Hypothalamus (tissue), 51 donors: ENCODE measurements at regions not wholly inside any gene's neighbourhood (a gene's known extent, or its start where the extent isn't known, plus 50 kb on each side); places are given as distances from the start of the nearest gene placed in this dataset.
"Not testable (repeated sequence)": the region's sequence is repeated elsewhere in the genome, so short reads cannot be mapped to it uniquely, and the experiment has no call there.

Source experiments
- DNase-seq, 51 donors: peaks; one replicate each; lab custom pipeline; 2025; lab: John Stamatoyannopoulos, UW

DNA sequence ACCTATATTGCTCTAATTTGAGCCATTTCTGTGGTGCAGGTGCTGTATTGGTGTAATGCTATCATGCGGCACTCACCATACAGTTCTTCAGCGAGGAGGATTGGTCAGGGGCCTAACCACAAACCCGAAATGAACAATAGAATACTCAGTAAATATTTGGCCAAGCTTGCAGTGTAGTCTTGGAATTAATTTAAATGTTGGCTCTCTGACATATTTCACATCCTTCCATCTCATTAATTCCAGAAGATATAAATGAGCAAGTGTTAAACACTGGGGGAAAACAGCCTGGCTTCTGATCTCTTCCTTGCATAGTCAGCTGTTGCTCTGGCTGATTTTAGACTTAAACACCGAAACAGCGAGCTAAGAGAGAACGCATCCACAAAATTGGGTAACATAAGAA, 663.1 kb upstream of the GHITM start:
- DNase-seq = no peak

GRCh38 chr10:83489161-83489560, 650.1 kb upstream of the GHITM start:
- DNase-seq = no peak

DNA sequence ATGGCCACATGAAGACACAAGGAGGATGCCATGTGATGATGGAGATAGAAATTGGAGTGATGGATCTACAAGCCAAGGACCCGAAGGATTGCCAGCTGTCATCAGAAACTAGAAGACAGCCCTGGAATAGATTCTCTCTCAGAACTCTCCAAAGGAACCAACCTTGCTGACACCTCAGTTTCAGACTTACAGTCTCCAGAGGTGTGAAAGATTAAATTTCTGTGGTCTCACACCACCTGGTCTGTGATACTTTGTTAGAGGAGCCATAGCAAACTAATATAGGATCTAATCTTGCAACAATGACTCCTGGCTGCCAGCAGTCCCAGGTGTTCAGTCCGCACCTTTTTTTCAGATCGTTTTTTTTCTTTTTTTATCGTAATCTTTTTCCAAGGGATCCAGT, 647.3 kb upstream of the GHITM start:
- DNase-seq = no peak

- DNase-seq = no peak
These were observed 626.6 kb upstream of the GHITM start for GRCh38 chr10:83512681-83513080.

GRCh38 chr10:83515001-83515400, 624.3 kb upstream of the GHITM start:
- no peak for DNase-seq

DNA sequence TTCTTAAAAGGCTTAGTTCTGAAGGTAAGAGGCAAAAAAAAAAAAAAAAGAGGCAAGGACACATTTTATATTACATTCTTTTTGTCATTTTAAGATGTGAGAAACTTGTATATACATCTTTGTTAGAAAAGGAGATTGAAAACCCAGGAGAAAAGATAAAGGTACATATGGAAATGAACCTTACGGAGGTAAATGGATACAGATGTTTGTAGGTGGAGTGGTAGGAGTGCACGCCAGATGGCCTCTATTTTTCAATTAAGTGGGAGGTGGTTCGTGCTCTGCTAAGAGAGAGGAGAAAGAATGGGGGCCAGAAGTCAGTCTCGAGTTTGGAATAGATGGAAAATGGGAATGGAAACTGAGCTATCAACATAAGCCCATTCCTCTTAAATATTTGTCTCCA, 622.5 kb upstream of the GHITM start:
- no peak for DNase-seq

DNA sequence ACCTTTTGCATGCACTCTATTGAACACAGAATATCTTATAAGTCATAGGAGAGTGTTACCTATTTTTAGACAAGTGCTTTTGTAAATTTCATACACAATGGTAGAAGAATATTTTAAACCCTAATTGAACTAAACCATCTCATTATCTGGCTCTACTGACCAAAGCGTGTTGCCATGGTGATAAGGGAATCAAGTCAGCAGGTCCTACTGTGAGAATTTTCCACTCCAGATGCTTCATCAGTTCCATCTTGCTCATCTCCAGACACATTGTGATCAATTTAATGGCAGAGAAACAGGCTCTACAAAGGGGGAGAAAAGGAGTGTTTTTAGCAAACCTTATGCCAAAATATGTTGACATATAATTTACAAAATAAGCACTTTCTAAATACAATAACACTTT, 621.9 kb upstream of the GHITM start:
- no peak for DNase-seq

GRCh38 chr10:83518779-83519178, 620.5 kb upstream of the GHITM start:
- DNase-seq = no peak

- not testable (repeated sequence) for DNase-seq
These were observed 618.9 kb upstream of the GHITM start for GRCh38 chr10:83520386-83520785.

GRCh38 chr10:83522456-83522855, 616.9 kb upstream of the GHITM start:
- DNase-seq = no peak

DNA sequence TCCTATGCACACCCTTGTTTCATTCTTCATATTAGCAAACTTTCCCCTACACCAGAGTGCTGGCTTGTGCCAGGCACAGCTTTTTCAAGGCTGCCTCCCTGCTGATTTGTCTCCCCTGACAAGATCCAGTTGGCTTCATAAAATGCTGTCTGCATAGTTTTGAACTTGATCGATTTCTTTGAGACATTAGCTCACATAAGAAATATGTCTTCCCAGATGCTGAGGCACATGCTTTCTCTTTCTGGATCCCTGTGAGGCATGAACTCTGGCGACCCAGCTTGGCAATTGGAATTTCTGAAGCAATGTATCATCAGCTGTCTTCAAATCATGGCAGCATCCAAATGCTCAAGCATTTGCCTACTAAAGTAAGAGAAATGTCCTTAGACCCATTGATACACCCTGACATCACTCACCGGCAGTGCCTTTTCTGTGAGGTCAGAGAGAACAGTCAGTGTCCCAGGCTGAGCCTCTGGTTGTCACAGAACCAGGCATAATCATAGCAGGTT, 616.4 kb upstream of the GHITM start:
- no peak for DNase-seq

DNA sequence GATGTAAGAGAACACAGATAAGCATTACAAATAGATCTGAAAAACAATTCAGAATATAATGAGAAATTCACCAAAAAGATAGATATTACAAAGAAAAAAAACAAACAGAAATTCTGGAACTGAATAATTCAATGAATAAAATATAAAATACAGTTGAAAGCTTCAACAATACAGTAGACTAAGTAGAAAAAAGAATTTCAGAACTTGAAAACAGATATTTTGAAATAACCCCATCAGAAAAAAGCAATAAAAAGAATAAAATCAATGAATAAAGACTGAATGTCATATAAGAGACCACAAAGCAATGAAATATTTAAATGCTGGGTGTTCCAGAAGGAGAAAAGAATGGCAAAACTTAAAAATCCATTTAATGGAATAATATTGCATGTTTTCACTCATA, 611.4 kb upstream of the GHITM start:
- no peak for DNase-seq

GRCh38 chr10:83533290-83533689, 606.0 kb upstream of the GHITM start:
- DNase-seq = no peak

GRCh38 chr10:83536426-83536825, 602.9 kb upstream of the GHITM start:
- DNase-seq = no peak

- no peak for DNase-seq
These were observed 601.3 kb upstream of the GHITM start for GRCh38 chr10:83538047-83538446.

GRCh38 chr10:83539528-83540308, 599.6 kb upstream of the GHITM start:
- DNase-seq = peak in 1 of 51 donors; percentile 57

DNA sequence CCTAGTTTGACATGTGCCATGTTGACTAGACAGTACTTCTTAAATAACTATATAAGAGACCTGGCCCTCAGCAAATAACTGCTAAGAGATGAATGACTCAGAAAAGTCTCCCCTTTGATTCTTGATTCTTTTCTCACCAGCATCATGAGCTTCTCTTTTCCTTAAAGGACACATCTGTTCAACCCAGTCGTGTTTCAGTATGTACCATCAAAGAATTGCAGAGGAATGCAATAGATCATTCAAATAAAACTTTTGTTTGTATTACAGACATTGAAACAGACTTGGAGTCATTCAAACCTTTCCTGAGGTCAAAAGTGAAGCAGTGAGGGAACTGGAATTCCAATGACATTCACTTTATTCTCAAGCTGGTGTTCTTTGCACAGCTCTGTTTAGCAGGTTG, 598.3 kb upstream of the GHITM start:
- DNase-seq = no peak

GRCh38 chr10:83542774-83543411, 596.4 kb upstream of the GHITM start:
- DNase-seq = no peak

DNA sequence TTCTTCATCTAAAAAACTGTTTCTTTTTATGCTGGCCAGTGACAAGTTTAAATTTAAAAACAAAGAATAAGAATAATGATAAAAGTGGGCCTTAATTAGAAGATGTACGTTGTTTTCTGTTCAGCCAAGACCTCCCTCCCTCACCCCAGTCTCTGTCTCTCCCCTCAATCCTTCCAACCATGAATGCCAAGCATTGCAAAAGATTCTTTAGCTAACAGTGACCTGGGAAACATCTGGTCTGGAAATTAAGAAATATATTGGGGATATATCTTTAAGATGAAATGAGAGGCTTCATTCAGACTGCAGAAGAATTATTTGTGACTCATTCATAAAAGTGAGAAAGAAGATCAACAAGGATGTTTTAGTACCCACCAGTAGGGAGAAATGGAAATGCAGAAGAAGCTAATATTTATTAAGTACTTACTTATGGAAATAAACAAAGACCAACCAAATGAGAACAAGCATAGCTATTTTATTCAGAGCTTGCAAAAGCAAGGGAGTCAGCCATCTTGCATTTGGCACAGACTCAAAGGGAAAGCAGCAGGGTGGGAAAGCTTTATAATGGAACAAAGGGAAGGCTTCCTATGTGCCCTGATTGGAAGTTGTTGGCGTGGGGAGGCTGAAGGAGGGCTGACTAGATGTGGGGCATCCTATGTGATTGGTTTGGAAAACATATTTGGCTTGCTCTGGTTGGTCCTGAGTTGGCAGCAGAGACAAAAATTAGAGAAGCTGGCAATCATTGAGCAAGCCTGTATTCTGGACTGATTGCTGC, 595.4 kb upstream of the GHITM start:
- DNase-seq = no peak

- no peak for DNase-seq
These were observed 593.4 kb upstream of the GHITM start for GRCh38 chr10:83545901-83546391.

DNA sequence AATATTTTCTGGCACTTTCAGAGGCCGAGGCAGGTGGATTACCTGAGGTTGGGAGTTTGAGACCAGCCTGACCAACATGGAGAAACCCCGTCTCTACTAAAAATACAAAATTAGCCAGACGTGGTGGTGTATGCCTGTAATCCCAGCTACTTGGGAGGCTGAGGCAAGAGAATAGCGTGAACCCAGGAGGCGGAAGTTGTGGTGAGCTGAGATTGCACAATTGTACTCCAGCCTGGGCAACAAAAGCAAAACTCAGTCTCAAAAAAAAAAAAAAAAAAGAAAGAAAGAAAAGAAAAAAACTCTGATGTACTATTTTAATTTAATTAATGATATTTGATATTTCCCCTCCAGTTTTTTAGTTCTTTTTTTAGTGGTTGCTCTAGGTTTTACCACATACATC, 588.1 kb upstream of the GHITM start:
- not testable (repeated sequence) for DNase-seq
